Suprapubic skin (tissue), 3 donors: ENCODE measurements at regions not wholly inside any gene's neighbourhood (a gene's known extent, or its start where the extent isn't known, plus 50 kb on each side); places are given as distances from the start of the nearest gene placed in this dataset.

Source experiments
- CTCF ChIP-seq, 2 donors: fragments of 200-600 bp in 1 of 2; fragments of 450-650 bp in 1 of 2; sonication (generic) in 1 of 2; IDR thresholded peaks; one replicate each; pipeline ENCODE4 v1.5.1; 2016 to 2019; ENCODE audit warnings: antibody characterized with exemption in 2 of 2, mild to moderate bottlenecking in 1 of 2, moderate library complexity in 1 of 2
- EP300 ChIP-seq: sonication (generic); formaldehyde crosslinking; IDR thresholded peaks from one replicate; pipeline ENCODE4 v1.6.1; 2017; ENCODE audit warnings: antibody characterized with exemption
- POLR2A ChIP-seq, 2 donors: fragments of 450-650 bp; IDR thresholded peaks; one replicate each; pipeline ENCODE4 v1.6.1; 2017; ENCODE audit warnings: antibody characterized with exemption in 2 of 2, mild to moderate bottlenecking in 2 of 2, moderate library complexity in 2 of 2

GRCh38 chr18:7341581-7342337 is 110.9 kb downstream of the LRRC30 start:
- TF ChIP-seq CTCF (IDR thresholded peaks at IDR 0.05) (no peak), POLR2A (IDR thresholded peaks at IDR 0.05) (no peak), EP300 (no peak)
